CD4-positive, alpha-beta T cell treated with Interleukin-10 for 1 hour (primary cell): ENCODE measurements at regions not wholly inside any gene's neighbourhood (a gene's known extent, or its start where the extent isn't known, plus 50 kb on each side); places are given as distances from the start of the nearest gene placed in this dataset.

Experiments
- DNase-seq: peaks from one replicate; pipeline ENCODE4 v3.0.0-alpha.2; 2020

DNA sequence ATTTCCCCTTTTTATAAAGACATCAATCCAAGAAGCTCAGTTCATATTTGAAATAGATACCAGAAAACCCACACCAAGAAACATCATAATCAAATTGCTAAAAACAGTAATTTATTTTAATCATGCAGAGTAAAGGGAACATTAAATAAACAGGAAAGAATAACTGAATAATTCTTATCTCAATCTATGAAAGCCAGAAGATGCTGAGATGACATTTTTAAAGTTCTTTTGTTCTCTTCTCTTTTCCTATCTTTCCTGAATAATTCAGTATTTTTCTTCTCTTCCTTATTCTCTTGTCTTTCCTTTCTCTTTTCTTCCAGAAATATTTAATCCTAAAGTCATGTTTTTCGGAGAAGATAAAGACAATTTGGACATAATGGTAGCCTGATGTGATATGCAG lies 259.0 kb upstream of the OPRM1 start:
- DNase-seq = no peak

DNA sequence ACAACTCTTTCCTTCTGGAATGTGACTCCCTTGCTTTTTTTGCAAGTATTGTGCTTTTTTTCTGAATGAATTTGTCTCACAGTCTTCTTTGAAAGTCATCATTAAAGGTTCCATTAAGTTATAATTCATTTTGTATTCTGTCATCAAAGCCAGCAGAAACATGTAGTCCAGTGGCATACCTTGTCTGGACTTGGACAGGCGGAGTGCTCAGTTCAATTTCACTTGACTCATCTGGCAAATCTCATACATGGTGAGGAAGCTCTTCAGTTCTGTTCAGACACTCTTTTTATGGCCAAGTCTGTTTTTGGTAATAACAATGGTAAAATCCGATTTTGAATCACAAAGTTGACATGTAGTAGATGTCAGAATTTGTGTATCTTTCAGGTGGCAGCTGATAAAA lies 260.8 kb upstream of the OPRM1 start:
- DNase-seq = no peak

DNA sequence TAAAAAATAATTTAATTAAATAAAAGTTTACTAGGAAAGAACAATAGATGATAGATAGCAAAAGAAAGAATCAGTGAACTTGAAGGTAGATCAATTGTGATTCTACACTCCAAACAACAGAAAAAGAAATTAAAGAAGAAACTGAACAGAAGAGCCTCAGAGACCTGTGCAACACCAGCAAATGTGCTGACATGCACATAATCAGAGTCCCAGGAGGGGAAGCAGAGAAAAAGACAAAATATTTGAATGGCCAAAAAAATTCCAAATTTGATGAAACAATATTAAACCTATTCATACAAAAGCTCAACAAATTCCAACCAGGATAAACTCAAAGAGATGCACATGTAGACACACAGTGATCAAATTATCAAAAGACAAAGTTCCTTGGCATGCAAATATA lies 267.5 kb upstream of the OPRM1 start:
- no peak for DNase-seq

DNA sequence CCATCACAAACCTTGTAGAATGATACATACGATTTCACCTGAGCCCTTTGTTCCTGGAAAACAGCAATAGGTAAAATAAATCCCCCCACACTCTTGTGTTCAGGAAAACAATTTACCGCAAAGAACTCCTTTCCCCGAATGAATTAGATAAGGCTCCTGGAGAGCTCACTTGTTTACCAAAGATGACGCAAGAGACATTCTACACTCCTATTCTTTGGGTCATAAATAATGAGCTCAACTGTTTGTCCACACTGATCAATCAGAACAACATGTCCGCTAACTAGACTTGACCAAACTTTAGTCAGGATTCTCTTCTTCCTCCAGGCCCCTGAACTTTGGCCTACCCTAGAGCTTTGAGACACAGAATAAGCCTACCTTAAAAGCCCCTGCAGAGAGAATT lies 271.9 kb upstream of the OPRM1 start:
- no peak for DNase-seq

DNA sequence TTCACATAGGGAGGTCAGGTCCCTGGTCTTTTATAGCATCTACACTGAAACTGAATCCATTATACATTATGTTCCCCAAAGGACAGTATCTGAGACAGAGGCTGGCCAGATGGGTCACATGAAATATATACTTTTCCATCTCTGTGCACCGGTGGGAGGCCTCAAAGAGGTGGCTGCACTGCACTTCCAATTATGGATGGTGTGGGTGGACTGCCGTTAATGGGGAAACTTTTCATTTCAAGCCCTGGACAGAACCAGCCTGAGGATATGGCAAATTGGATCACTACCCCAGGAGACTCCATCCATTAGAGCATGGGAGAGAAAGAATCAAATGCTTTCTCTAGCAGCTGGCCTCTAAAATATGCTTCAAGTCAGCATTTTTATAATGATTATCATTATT lies 280.5 kb upstream of the OPRM1 start:
- DNase-seq = no peak

DNA sequence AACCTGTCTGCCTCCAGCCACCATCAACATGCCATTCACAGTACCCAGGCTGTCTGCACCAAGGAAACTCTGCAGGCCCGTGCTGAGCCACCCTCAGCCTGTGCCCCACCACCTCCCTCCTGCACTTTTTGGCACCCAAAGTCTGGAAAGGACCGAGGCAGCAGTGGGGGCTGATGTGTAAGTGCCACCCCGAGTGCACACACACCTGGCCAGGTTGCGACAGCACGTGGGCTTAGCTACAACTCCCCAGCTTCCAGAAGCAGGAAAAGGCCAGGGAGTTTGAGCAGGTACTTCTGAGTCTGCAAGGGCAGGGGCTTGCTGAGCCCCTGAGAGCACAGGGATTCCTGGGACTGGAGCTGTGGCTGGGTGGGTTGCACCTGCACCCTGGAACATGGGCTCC lies 303.3 kb upstream of the OPRM1 start:
- no peak for DNase-seq

DNA sequence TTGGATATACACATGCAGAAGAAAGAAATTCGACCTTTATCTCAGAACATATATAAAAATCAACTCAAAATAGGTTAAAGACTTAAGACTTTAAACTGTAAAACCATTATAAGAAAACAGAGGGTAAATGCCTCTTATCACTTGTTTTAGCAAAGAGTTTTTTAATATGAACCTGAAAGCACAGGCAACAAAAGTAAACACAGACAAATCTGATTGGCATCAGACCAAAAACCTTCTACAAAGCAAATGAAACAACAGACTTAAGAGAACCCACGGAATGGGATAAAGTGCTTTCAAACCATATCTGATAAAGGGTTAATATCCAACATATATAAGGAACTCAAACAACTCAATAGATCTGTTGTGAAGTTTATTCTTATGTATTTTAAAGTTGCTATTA lies 309.9 kb upstream of the OPRM1 start:
- DNase-seq = no peak

DNA sequence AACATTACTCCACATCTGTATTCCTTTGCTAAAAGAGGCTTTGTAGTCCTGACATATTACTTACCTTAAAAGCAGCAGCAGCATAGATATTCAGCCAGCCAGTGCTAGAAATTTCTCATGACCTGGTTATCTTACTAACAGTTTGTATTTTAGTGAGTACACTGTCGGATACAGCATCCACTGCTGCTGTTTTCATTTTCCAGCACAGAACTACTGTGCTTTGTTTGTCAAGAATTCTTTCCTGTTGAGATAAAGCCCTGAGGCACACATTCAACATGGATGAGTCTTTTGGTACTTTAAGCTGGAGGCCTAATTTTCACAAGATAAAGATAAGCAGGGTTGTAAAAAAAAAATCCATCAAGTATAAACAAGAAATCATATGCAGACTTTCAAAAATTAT lies 311.2 kb upstream of the OPRM1 start:
- no peak for DNase-seq

DNA sequence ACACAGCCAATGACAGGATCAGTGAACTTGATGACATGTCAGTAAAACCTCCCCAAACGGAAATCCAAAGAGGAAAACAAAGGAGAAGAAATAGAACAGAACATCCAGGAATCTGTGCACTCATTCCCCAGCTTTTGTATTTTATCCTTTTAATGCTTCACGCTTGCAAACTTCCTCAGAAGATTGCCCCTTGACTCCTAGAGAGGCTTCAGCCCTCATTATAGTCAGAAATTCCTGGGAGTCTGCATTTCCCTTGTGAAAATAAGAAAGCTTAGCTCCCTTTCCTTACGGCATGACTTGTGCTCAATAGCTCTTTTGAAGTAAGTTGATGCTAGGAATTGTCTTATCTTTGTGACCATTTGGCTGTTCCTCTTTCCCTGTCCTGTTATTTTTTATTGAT lies 313.6 kb upstream of the OPRM1 start:
- DNase-seq = no peak

DNA sequence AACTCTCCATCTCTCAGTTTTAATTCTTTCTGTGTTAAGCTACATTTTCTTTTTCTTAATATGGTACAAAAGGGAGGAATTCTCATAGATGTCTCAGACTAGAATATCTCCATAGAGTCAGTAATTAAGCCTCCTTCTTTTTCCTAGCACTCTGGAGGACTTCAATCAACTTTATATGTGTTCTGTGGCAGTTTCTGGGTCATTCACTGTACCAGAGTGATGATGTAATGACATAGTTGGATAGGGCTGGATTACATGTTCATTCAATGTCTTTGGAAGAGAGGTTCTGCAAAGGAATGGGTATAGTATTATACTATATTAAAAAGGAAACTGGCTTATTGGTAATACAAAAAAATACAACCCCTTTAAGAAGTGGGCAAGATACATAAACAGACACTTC lies 318.3 kb upstream of the OPRM1 start:
- no peak for DNase-seq

DNA sequence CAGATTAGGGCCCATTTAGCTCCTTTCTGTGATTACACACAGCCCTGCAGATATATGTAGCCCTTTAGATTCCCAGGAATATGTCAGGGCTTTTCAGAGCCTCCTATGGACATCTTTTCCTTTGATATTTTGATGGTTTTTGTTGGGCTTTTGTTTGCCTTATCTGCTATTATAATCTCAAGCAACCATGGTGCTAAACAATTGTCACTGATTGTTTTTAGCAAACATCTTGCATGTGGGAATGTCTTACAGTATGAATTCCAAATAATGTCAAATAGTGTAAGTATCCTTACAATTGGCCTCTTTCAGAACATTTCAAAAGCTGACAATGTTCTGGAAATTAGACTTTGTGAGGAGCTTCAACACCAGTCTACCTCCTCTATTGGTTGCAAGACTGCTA lies 333.6 kb upstream of the OPRM1 start:
- DNase-seq = no peak

DNA sequence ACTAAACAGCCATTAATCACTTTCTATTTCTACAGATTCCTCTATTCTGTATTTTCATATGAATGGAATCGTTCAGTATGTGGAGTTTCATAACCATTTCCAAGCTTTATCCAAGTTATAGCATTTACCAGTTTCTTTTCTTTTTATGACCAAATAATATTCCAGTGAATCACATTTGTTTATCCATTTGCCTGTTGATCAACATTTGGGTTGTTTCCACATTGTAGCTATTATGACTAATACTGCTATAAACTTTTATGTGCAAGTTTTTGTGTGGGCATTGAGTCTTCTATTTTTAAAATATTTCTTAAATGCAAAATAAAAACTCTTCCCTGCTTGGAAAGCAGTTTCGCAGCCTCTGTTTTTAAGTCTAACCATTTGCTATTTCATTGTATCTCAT lies 336.4 kb upstream of the OPRM1 start:
- DNase-seq = no peak

DNA sequence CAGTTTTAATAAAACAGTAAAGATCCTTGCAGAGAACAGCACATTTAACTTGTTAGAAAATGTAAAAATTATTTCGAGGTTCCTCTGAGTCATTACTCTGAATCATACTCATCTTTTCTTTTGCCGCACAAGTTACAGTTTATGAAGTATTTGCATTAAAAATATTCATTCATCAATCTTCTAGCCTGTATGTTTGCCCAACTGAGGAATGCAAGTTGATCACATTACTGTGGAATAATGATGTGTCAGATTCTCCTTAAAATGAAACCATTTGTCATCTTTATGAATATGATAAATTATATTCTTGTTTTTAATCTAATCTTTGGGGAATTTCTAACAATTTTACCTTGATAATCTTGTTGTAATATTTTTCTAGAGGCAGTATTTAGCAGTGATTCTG lies 340.4 kb upstream of the OPRM1 start:
- DNase-seq = no peak

DNA sequence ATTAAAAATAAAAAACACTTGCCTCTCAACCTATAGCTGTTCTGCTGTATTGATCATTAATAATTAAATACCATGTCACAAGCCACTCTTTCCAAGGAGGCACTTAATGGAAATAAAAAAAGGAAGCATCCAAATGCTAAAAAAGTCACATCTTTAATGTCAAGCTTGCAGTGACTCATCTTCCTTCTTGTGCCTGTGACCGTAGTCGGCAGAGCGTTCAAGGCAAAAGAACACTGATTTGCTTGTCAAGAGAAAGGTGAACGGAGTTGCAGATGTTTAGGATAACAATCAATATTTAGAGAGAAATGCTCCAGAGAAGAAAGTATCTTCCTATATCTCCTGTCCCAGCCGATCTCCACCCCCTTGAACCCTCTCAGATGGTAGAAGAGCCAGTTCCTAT lies 341.0 kb upstream of the OPRM1 start:
- DNase-seq = no peak

DNA sequence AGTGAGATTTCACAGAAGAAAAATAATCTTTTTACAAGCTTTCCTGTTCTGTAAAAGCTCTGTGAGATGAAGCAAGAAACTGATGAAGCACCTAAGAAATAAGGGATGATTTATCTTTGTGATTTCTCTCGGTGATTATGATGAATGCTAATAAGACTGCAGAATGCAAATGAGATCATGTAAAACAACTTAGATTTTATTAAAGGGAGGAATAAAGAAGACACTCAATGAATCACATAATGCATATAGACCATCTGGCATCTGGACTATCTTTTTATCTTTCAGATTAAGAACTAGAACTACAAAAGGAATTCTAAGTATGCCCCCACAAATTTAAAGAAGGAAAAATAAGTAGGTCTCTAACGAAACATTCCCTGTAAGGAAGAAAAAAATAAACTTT lies 361.5 kb upstream of the OPRM1 start:
- no peak for DNase-seq

DNA sequence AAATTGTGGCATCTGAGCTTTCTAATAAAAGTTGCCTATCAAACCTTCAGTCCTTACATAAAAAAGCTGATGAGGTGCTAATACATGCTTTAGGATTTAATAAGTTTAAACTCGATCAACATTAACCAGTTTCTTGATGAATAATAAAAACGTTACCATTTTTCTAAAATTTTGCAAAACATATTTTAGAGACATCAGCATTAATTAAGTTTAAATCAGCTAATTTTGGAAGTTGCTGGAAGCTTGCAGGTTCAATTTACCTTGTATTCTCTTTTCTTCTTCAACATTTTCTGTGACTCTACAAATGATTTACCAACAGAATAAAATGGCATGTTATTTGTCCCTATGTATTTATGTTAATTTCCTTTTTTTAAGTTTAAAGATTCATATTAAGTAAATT lies 365.3 kb upstream of the OPRM1 start:
- no peak for DNase-seq

DNA sequence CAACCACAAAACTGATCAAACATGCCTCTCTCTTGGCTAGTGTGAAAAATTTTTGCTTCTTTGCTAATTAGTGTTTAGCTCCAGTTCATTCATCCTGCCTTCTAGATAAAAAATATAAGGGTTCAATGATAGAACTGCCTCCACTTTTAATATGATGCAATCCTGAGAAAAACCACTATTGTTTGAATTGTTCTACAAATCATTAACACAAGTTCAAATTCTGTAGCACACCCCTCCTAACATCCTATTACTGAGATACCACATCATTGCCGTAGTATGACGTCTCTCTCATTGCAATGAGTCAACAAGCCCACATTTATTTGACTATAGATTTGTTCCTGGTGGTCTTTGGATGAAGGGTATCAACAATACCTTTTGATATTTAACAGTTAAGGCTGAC lies 365.8 kb upstream of the OPRM1 start:
- DNase-seq = no peak

DNA sequence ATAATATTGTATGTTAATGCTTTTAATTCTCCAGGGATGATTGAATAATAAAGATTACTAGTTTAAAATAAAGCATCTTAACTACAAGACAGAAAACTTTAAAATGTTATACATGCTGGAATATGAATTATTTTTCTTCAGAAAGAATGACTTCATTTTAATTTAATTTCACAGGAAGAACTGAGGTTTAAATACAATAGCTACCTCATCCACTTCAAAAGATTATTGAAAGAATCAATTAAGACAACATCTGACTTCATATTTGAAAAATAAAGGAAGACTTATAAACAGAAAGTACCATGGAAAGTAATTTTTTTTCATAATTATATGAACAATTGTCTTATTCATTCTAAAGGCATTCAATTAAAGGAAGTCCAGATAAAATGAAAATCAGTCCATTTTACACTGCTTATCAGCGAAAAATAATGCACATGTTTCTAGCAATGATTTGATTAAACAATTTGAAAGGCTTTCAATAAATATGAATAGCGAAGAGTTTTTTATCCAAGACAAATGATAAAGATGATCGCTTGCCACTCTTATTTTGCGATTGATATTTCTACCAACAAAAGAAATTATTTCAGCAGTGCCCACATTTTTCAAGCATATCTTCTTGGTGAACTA lies 368.5 kb upstream of the OPRM1 start:
- DNase-seq = no peak

DNA sequence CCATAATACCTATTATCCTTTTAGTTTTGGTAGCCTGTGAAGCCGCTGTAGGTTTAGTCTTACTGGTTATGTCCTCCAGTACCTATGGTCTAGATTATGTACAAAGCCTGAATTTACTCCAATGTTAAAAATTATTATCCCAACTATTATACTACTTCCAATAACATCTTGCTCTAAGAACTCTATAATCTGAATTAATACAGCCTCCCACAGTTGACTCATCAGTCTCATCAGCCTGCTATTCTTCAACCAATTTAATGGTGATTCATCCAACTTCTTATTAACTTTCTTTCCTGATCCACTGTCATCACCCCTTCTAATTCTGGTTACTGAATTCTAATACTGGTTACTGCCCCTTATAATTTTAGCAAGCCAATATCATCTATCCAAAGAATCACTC lies 370.3 kb upstream of the OPRM1 start:
- DNase-seq = no peak

DNA sequence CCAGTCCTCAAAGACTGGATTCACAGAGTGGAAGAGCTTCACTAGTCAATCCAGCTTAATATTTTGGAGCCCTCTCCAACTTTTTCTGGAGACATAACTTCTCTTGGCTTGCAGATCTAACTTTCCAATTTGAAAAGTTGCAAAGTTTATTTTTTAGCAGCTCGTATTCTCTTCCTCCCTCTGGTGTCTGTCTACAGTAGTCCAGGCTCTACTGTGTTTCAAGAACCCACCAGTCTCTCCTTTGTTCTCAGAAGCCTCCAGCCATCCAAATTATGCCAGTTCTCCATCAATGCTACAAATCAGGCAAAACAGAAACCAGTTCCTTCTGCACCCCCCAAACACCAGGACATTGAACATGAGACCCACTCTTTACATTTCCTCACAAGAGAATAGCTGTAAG lies 376.1 kb upstream of the OPRM1 start:
- DNase-seq = no peak

DNA sequence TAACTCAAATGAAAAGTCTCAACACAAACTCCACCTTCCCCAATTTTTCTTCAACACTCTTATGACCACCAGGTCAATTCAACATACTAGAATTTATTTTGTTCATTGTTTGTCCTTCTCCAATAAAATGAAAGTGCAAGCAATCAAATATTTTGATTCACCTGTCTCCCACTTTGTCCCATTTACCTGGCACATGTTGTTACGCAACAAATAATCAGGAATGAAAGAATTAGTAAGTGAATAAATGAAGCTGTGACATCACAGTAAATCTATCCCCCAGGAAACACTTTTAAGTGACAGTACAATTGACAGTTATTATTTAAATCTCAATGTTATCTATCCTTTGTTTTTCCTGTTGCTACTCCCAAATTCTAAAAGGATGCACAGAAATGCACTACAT lies 393.7 kb upstream of the OPRM1 start:
- no peak for DNase-seq

DNA sequence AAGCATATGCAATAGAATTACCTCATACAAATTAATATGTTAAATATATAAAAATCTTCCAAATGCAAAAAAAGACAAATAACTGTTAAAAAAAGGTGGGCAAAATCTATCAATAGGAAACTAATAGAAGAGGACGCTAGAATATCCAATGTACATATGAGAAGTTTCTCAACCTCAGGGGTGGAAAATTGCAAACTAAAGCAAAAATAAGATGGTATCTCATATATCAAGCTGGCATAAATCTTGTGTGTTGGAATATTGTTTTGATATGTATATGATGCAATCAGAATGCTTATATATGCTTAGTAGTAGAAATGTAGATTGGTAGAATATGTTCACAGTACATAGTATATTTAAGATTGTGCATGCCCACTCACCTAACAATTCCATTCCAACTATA lies 395.0 kb upstream of the OPRM1 start:
- no peak for DNase-seq

DNA sequence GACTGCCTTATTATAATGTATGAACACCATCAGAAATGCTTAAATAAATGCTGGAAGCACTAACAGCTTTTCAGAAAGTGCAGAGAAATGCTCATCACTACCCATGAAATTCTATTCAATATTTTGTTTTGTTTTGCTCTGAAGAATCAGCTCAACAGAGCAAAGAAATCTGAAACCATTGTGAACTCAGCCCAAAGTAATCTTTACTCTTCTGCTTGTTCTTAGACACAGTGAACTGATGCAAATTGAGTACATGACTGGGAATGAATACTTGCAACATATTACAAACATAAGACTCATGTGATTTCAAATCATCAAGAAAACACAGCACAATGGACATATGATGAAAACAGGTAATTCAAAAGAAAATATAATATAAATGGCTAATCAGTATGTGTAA lies 404.6 kb upstream of the OPRM1 start:
- DNase-seq = no peak

DNA sequence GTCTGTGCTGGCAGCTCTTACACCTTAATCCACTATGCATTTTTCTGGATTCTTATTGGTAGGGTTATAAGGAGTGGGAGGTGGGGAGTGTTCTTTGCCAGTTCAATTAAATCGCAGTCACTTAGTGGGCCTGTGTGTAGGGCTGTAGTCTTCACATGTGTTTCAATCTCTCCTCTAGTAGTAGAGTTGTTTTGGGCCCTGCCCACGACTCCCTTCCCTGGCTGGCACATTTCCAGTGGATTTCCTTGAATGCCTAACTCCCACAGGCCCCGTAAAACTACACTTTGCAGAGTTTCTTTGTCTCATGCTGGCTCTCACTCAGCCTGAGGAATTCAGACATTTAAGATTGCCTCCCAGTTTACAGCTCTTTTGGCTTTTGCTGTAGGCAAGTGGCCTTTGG lies 414.0 kb upstream of the OPRM1 start:
- no peak for DNase-seq

DNA sequence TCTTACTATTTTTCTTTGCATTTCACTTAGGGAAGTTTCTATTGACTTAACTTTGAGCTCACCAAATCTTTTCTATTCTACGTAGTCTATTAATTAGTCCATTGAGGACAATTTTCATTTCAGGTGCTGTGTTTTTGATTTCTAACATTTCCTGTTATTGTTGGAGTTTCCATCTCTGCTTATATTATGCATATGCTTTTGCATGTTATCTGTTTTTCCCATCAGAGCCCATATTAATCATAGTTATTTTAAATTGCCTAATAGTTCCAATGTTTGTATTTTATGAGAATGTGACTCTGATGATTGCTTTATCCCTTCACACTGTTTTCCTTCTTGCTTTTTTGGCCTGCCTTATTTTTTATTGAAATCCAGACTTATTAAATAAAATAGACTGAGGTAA lies 414.5 kb upstream of the OPRM1 start:
- no peak for DNase-seq

DNA sequence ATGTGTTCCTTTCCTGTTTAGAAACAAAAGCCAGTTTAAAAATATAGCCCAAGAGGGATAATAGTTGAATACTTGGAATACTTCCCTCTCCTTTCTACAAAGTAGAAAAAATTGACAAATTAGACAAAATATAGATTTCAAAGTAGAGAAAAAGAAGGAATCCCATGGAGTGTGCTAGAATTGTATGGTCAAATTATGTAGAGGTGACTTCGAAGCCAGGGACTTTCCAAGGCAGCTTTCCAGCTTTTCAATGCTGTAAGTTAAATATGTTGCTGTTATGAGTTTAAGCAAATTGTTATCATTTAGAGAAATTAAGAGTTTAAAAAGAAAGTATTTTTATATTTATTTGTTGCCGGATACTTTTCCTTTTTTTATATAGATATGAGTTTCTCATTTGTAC lies 415.5 kb upstream of the OPRM1 start:
- DNase-seq = no peak
